ENCODE measurements at regions not wholly inside any gene's neighbourhood (a gene's known extent, or its start where the extent isn't known, plus 50 kb on each side); places are given as distances from the start of the nearest gene placed in this dataset.

DNA sequence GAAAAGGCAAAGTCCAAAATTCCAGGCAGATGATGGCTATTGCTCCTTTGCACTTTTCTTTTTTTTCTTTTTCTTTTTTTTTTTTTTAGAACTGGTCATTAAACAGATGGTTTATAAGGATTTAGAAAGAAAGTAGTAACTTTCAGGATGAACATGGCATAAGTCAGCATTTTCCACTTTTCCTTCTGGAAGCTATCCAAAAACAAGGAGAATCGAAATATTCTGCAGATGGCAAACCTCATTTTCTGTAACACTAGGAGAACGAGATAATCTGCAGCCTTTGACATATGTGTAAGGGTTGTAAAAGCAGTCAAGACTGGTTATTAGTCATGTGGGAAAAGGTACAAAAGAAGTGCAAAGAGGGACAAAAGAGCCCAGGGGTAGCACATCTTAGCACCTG lies 69.1 kb upstream of the PUM3 start:
- H3K9me3 ChIP-seq: no peaks in the 10 kb centered on the region
- no peak overlapping the region for H3K27ac ChIP-seq
- 45 to 53% (median 48%) methylated on average over 2 of the region's 2 CpGs for whole genome bisulfite sequencing, 4 donors
- no peak overlapping the region for H3K4me3 ChIP-seq
- intact Hi-C loops (cut with DNase I): no loop called here
- TF ChIP-seq POLR2A (IDR thresholded peaks at IDR 0.05): no peak
- TF ChIP-seq, protein P1, sequence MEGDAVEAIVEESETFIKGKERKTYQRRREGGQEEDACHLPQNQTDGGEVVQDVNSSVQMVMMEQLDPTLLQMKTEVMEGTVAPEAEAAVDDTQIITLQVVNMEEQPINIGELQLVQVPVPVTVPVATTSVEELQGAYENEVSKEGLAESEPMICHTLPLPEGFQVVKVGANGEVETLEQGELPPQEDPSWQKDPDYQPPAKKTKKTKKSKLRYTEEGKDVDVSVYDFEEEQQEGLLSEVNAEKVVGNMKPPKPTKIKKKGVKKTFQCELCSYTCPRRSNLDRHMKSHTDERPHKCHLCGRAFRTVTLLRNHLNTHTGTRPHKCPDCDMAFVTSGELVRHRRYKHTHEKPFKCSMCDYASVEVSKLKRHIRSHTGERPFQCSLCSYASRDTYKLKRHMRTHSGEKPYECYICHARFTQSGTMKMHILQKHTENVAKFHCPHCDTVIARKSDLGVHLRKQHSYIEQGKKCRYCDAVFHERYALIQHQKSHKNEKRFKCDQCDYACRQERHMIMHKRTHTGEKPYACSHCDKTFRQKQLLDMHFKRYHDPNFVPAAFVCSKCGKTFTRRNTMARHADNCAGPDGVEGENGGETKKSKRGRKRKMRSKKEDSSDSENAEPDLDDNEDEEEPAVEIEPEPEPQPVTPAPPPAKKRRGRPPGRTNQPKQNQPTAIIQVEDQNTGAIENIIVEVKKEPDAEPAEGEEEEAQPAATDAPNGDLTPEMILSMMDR (IDR thresholded peaks at IDR 0.05): no peak
- ATAC-seq (no peak), DNase-seq (no peak)
- no peaks in the 10 kb centered on the region for H3K36me3 ChIP-seq
- H3K27me3 ChIP-seq: peaks cover 0 to 6% (median 0%) of the 10 kb centered on the region in 9 donors
- no peaks in the 10 kb centered on the region for H3K4me1 ChIP-seq

DNA sequence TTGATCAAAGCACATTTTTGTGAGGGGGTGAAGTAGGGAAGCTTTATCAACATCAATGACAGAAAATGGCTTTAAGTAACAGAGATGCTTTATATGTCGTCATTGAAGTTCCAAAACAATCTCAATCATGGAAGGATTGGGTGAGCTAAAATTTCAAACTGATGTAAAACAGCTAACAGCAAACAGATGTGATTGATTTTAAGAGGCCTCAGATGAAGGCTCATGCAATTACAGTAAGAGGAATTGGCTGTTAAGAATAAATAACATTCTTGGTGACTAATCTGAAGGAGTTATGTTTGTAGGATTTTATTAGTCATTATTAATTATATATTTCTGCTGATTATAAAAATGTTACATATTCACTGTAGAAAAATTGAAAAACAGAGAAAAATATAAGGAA lies 63.5 kb upstream of the PUM3 start:
- WGBS, 4 donors: 68 to 82% (median 81%) methylated on average over 1 of the region's 1 CpG
- no peaks in the 10 kb centered on the region for H3K4me1 ChIP-seq
- intact Hi-C loops (cut with DNase I): no loop called here
- no peak overlapping the region for H3K4me3 ChIP-seq
- H3K27me3 ChIP-seq: peaks cover 0 to 12% (median 0%) of the 10 kb centered on the region in 9 donors
- no peaks in the 10 kb centered on the region for H3K36me3 ChIP-seq
- DNase-seq: no peak
- no peak overlapping the region for H3K27ac ChIP-seq
- H3K9me3 ChIP-seq: no peaks in the 10 kb centered on the region
- TF ChIP-seq POLR2A (IDR thresholded peaks at IDR 0.05): no peak
- TF ChIP-seq, protein P1 (IDR thresholded peaks at IDR 0.05): no peak
- ATAC-seq: no peak

DNA sequence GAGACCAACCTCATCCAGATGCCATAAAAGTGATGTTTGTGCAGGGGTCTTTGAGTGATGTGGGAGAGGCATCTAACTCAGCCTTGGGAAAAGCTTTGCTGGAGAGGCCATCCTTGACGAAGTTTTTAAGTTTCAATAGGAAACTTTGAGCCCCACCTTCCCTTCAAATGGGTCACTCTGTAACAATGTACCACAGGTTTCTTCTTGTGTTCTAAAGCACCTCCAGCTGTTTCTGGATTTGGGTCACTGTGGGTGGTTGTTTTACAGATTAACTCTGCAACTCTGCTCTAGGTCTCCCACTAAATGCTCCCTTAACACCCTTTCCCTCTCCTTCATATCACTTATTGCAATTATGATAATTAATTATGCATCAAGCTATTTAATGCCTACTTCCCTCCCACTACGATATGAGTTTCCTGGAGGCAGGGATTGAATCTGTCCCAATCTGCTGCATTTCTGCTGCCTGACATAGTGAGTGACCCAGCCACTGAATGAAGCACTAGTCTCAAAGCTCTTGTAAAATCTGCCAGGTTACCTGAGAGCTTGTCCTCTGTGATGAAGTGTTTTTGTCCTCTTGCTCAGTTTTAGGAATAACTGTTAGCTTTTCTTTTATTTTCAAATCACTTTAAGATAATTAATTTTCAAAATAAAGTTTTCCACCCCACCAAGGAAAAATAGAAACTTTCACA lies 60.5 kb upstream of the PUM3 start:
- WGBS, 4 donors: 52 to 55% (median 54%) methylated on average over 2 of the region's 2 CpGs
- DNase-seq: no peak
- no peaks in the 10 kb centered on the region for H3K4me1 ChIP-seq
- H3K36me3 ChIP-seq: no peaks in the 10 kb centered on the region
- peaks cover 0 to 6% (median 0%) of the 10 kb centered on the region in 9 donors for H3K27me3 ChIP-seq
- no peak overlapping the region for H3K27ac ChIP-seq
- no peak overlapping the region for H3K4me3 ChIP-seq
- H3K9me3 ChIP-seq: peaks cover 0 to under 1% (median 0%) of the 10 kb centered on the region in 12 donors
- no peak for TF ChIP-seq POLR2A (IDR thresholded peaks at IDR 0.05)
- TF ChIP-seq, protein P1 (IDR thresholded peaks at IDR 0.05): no peak
- no peak for ATAC-seq
- intact Hi-C loops (cut with DNase I): no loop called here

Measured in heart left ventricle (tissue), 16 donors.